ENCODE measurements at regions not wholly inside any gene's neighbourhood (a gene's known extent, or its start where the extent isn't known, plus 50 kb on each side); places are given as distances from the start of the nearest gene placed in this dataset.

- no peak for TF ChIP-seq EZH2 (IDR thresholded peaks at IDR 0.05; ENCODE audit: low read length, missing control alignments)
- no peak for TF ChIP-seq CTCF (conservative IDR thresholded peaks at IDR 0.05 in 1 of 2, IDR thresholded peaks at IDR 0.05 in 1 of 2; ENCODE audit: low read depth in 1 of 2, low read length in 2 of 2)
- H3K36me3 ChIP-seq (ENCODE audit: control insufficient read depth, insufficient read depth, low read length) = no peaks in the 10 kb centered on the region
- no peak overlapping the region for H2AFZ ChIP-seq (ENCODE audit: low read length)
- H4K20me1 ChIP-seq (ENCODE audit: control insufficient read depth, extremely low read depth, insufficient read depth, low read length) = no peaks in the 10 kb centered on the region
- no peaks in the 10 kb centered on the region for H3K79me2 ChIP-seq (ENCODE audit: control insufficient read depth, insufficient read depth, low read length)
- no peak overlapping the region for H3K9ac ChIP-seq (ENCODE audit: insufficient read depth, low read length)
- no peaks in the 10 kb centered on the region for H3K27me3 ChIP-seq (ENCODE audit: control insufficient read depth, insufficient read depth, low read length)
- peaks cover 5% of the 10 kb centered on the region for H3K4me1 ChIP-seq (ENCODE audit: control insufficient read depth, extremely low read depth, insufficient read depth, low read length)
- no peak for DNase-seq (ENCODE audit: low read depth in 2 of 2)
- H3K4me3 ChIP-seq (replicated peaks in 1 of 4; ENCODE audit: control extremely low read depth in 1 of 4, insufficient read depth in 1 of 4, low read depth in 3 of 4, low read length in 4 of 4) = no peak overlapping the region
- H3K9me3 ChIP-seq (ENCODE audit: control insufficient read depth, insufficient read depth, low read depth, low read length) = no peaks in the 10 kb centered on the region
- no peak overlapping the region for H3K27ac ChIP-seq (ENCODE audit: insufficient read depth, low read length)
- H3K4me2 ChIP-seq (ENCODE audit: extremely low read depth, insufficient read depth, low read length) = no peak overlapping the region
These were observed 318.4 kb downstream of the TXNL1 start for GRCh38 chr18:56319953-56320352.

GRCh38 chr18:56316727-56317126, 321.7 kb downstream of the TXNL1 start:
- no peak for DNase-seq (ENCODE audit: low read depth in 2 of 2)
- TF ChIP-seq CTCF (conservative IDR thresholded peaks at IDR 0.05 in 1 of 2, IDR thresholded peaks at IDR 0.05 in 1 of 2; ENCODE audit: low read depth in 1 of 2, low read length in 2 of 2) = no peak
- TF ChIP-seq EZH2 (IDR thresholded peaks at IDR 0.05; ENCODE audit: low read length, missing control alignments) = no peak
- H3K79me2 ChIP-seq (ENCODE audit: control insufficient read depth, insufficient read depth, low read length) = no peaks in the 10 kb centered on the region

GRCh38 chr18:56315363-56315762, 323.0 kb downstream of the TXNL1 start:
- no peak overlapping the region for H2AFZ ChIP-seq (ENCODE audit: low read length)
- H3K9ac ChIP-seq (ENCODE audit: insufficient read depth, low read length) = no peak overlapping the region
- H3K36me3 ChIP-seq (ENCODE audit: control insufficient read depth, insufficient read depth, low read length) = no peaks in the 10 kb centered on the region
- TF ChIP-seq EZH2 (IDR thresholded peaks at IDR 0.05; ENCODE audit: low read length, missing control alignments) = no peak
- no peak for TF ChIP-seq CTCF (conservative IDR thresholded peaks at IDR 0.05 in 1 of 2, IDR thresholded peaks at IDR 0.05 in 1 of 2; ENCODE audit: low read depth in 1 of 2, low read length in 2 of 2)
- no peaks in the 10 kb centered on the region for H3K9me3 ChIP-seq (ENCODE audit: control insufficient read depth, insufficient read depth, low read depth, low read length)
- H4K20me1 ChIP-seq (ENCODE audit: control insufficient read depth, extremely low read depth, insufficient read depth, low read length) = no peaks in the 10 kb centered on the region
- H3K79me2 ChIP-seq (ENCODE audit: control insufficient read depth, insufficient read depth, low read length) = no peaks in the 10 kb centered on the region
- no peaks in the 10 kb centered on the region for H3K27me3 ChIP-seq (ENCODE audit: control insufficient read depth, insufficient read depth, low read length)
- DNase-seq (ENCODE audit: low read depth in 2 of 2) = peak in 1 of 2 donors; percentile 64
- peaks cover 5% of the 10 kb centered on the region for H3K4me1 ChIP-seq (ENCODE audit: control insufficient read depth, extremely low read depth, insufficient read depth, low read length)
- no peak overlapping the region for H3K27ac ChIP-seq (ENCODE audit: insufficient read depth, low read length)
- H3K4me2 ChIP-seq (ENCODE audit: extremely low read depth, insufficient read depth, low read length) = no peak overlapping the region
- no peak overlapping the region for H3K4me3 ChIP-seq (replicated peaks in 1 of 4; ENCODE audit: control extremely low read depth in 1 of 4, insufficient read depth in 1 of 4, low read depth in 3 of 4, low read length in 4 of 4)

More at GRCh38 chr18:56316727-56317126, 321.7 kb downstream of the TXNL1 start:
- no peak overlapping the region for H3K4me3 ChIP-seq (replicated peaks in 1 of 4; ENCODE audit: control extremely low read depth in 1 of 4, insufficient read depth in 1 of 4, low read depth in 3 of 4, low read length in 4 of 4)
- no peaks in the 10 kb centered on the region for H4K20me1 ChIP-seq (ENCODE audit: control insufficient read depth, extremely low read depth, insufficient read depth, low read length)
- H3K36me3 ChIP-seq (ENCODE audit: control insufficient read depth, insufficient read depth, low read length) = no peaks in the 10 kb centered on the region
- H3K27me3 ChIP-seq (ENCODE audit: control insufficient read depth, insufficient read depth, low read length) = no peaks in the 10 kb centered on the region
- no peak overlapping the region for H3K4me2 ChIP-seq (ENCODE audit: extremely low read depth, insufficient read depth, low read length)
- no peak overlapping the region for H3K9ac ChIP-seq (ENCODE audit: insufficient read depth, low read length)
- peaks cover 5% of the 10 kb centered on the region for H3K4me1 ChIP-seq (ENCODE audit: control insufficient read depth, extremely low read depth, insufficient read depth, low read length)
- no peak overlapping the region for H2AFZ ChIP-seq (ENCODE audit: low read length)
- no peak overlapping the region for H3K27ac ChIP-seq (ENCODE audit: insufficient read depth, low read length)
- H3K9me3 ChIP-seq (ENCODE audit: control insufficient read depth, insufficient read depth, low read depth, low read length) = no peaks in the 10 kb centered on the region

Measured in fibroblast of lung (primary cell).